Loucy (cell line): ENCODE measurements at regions not wholly inside any gene's neighbourhood (a gene's known extent, or its start where the extent isn't known, plus 50 kb on each side); places are given as distances from the start of the nearest gene placed in this dataset.

Experiments used
- H2AFZ ChIP-seq: fragments of 200-600 bp; sonication (generic); 2 replicates; pipeline ENCODE4 v1.6.0; 2016; ENCODE audit warnings: antibody characterized with exemption, mild to moderate bottlenecking, low read length, moderate library complexity
- H3F3A ChIP-seq: fragments of 200-600 bp; 2 replicates; pipeline ENCODE4 v1.6.0; 2016; ENCODE audit warnings: antibody characterized with exemption, low read depth, mild to moderate bottlenecking
- H3K27me3 ChIP-seq: fragments of 200-600 bp; sonication (generic); 2 replicates; pipeline ENCODE4 v1.6.1; 2014; ENCODE audit warnings: low read length, mild to moderate bottlenecking; ENCODE audit not compliant: insufficient read depth, poor library complexity, severe bottlenecking
- H3K36me3 ChIP-seq: fragments of 200-600 bp; sonication (generic); 2 replicates; pipeline ENCODE4 v1.6.1; 2016; ENCODE audit warnings: low read length; ENCODE audit not compliant: insufficient read depth
- H3K4me1 ChIP-seq: fragments of 200-600 bp; sonication (generic); 2 replicates; pipeline ENCODE4 v1.5.1; 2014; ENCODE audit warnings: low read length, mild to moderate bottlenecking; ENCODE audit not compliant: insufficient read depth, poor library complexity, severe bottlenecking
- H3K4me2 ChIP-seq: fragments of 200-600 bp; sonication (generic); 2 replicates; pipeline ENCODE4 v1.6.0; 2014; ENCODE audit warnings: antibody characterized with exemption, low read length, low read depth, mild to moderate bottlenecking; ENCODE audit not compliant: poor library complexity, severe bottlenecking
- H3K4me3 ChIP-seq: fragments of 200-600 bp; sonication (generic); 2 replicates; pipeline ENCODE4 v1.5.1; 2014; ENCODE audit warnings: low read length, mild to moderate bottlenecking, mixed read lengths; ENCODE audit not compliant: poor library complexity, severe bottlenecking
- H3K79me2 ChIP-seq: fragments of 200-600 bp; sonication (generic); 2 replicates; pipeline ENCODE4 v1.6.1; 2014; ENCODE audit warnings: low read length; ENCODE audit not compliant: insufficient read depth
- H3K9ac ChIP-seq: fragments of 200-600 bp; sonication (generic); 2 replicates; pipeline ENCODE4 v1.6.0; 2014; ENCODE audit warnings: mild to moderate bottlenecking, low read depth, low read length, moderate library complexity; ENCODE audit not compliant: poor library complexity, severe bottlenecking
- H3K9me2 ChIP-seq: fragments of 200-600 bp; sonication (generic); replicated peaks from 2 replicates; pipeline ENCODE4 v1.6.1; 2016; ENCODE audit warnings: low read depth, low read length, mixed read lengths
- H3K9me3 ChIP-seq: fragments of 200-600 bp; sonication (generic); 2 replicates; pipeline ENCODE4 v1.6.1; 2014; ENCODE audit warnings: mild to moderate bottlenecking, antibody characterized with exemption, low read length, low read depth; ENCODE audit not compliant: insufficient read depth
- H4K20me1 ChIP-seq: fragments of 200-600 bp; sonication (generic); 2 replicates; pipeline ENCODE4 v1.6.0; 2014; ENCODE audit warnings: antibody characterized with exemption, low read length, mild to moderate bottlenecking; ENCODE audit not compliant: insufficient read depth, poor library complexity, severe bottlenecking
- EZH2phosphoT487 ChIP-seq: fragments of 200-600 bp; IDR thresholded peaks from 2 replicates; pipeline ENCODE4 v1.6.1; 2018; ENCODE audit warnings: antibody characterized with exemption, mild to moderate bottlenecking, moderate library complexity, borderline replicate concordance
- TF ChIP-seq, protein P1 (sequence below): fragments of 200-600 bp; sonication (generic); conservative IDR thresholded peaks from 2 replicates; pipeline ENCODE4 v1.5.1; 2014; ENCODE audit warnings: mild to moderate bottlenecking, antibody characterized with exemption, low read length

DNA sequence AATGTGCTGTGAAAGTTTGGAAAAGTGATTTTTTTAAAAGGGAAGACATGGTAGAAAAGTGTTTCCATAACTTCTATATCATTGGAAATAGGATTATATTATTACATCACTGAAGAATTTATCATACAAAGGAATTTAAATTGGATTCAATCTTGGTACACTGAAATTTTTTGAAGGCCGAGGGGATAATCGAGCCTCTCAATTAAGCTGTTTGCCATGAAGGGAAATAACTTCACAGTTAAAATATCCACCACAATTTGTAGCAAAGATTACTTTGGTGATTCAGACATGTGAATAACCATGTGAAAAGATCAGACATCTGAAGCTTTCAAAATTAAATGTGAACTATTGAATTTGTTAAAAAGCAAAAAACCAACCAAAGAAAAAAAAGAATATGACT lies 215.3 kb downstream of the KLF5 start:
- Histone ChIP-seq H3K4me1 (no peaks in the 10 kb centered on the region), H4K20me1 (no peaks in the 10 kb centered on the region), H2AFZ (no peak overlapping the region), H3K36me3 (no peaks in the 10 kb centered on the region), H3K9me3 (no peaks in the 10 kb centered on the region), H3K27me3 (no peaks in the 10 kb centered on the region), H3K4me3 (no peak overlapping the region), H3F3A (no peaks in the 10 kb centered on the region), H3K79me2 (no peaks in the 10 kb centered on the region), H3K9me2 (no peaks in the 10 kb centered on the region), H3K9ac (no peak overlapping the region), H3K4me2 (no peak overlapping the region)
- TF ChIP-seq, protein P1, sequence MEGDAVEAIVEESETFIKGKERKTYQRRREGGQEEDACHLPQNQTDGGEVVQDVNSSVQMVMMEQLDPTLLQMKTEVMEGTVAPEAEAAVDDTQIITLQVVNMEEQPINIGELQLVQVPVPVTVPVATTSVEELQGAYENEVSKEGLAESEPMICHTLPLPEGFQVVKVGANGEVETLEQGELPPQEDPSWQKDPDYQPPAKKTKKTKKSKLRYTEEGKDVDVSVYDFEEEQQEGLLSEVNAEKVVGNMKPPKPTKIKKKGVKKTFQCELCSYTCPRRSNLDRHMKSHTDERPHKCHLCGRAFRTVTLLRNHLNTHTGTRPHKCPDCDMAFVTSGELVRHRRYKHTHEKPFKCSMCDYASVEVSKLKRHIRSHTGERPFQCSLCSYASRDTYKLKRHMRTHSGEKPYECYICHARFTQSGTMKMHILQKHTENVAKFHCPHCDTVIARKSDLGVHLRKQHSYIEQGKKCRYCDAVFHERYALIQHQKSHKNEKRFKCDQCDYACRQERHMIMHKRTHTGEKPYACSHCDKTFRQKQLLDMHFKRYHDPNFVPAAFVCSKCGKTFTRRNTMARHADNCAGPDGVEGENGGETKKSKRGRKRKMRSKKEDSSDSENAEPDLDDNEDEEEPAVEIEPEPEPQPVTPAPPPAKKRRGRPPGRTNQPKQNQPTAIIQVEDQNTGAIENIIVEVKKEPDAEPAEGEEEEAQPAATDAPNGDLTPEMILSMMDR = no peak
- TF ChIP-seq EZH2phosphoT487 = no peak

DNA sequence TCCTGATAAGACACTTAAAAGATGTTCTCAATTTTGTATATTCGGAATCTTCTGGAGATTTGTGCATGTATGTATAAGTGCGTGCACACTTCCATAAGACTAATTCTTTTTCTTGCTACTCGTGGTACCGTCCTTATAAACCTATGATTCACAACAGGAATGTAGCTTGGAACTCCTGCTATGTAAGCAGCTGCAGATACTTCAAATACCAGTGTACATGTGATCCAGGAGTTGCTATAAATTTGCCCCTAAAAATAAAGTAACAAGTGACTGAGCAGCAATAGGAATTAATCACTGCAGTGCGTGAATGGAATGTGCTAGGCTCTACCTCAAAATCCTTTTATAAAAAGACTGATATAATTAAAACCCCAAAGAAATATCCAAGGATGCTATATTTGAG lies 214.9 kb downstream of the KLF5 start:
- H3K4me2 ChIP-seq = no peak overlapping the region
- H3K9ac ChIP-seq = no peak overlapping the region
- H4K20me1 ChIP-seq = no peaks in the 10 kb centered on the region
- H3K36me3 ChIP-seq = no peaks in the 10 kb centered on the region
- H3K4me1 ChIP-seq = no peaks in the 10 kb centered on the region
- no peaks in the 10 kb centered on the region for H3K9me3 ChIP-seq
- H3K27me3 ChIP-seq = no peaks in the 10 kb centered on the region
- H2AFZ ChIP-seq = no peak overlapping the region
- H3K79me2 ChIP-seq = no peaks in the 10 kb centered on the region
- no peak overlapping the region for H3K4me3 ChIP-seq
- TF ChIP-seq EZH2phosphoT487 = no peak
- TF ChIP-seq, protein P1 = no peak
- H3K9me2 ChIP-seq = no peaks in the 10 kb centered on the region
- H3F3A ChIP-seq = no peaks in the 10 kb centered on the region

DNA sequence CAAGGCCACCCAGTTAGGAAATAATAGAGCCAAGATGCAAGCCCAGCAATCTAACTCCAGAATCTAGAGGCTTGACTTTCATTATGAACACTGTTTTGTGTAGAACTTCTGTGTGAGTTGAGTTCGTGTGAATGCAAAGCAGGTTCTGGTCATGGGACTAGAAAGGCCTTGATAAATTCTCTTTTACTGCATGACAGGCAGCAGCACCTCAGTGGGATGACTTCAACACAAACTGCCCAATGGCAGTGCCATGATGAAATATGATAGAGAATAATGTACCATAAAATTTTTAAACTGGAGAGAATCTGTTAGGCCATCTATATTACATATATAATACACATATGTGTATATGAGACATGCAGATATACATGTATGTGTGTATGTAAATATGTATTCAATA lies 214.5 kb downstream of the KLF5 start:
- Histone ChIP-seq H3K4me1 (no peaks in the 10 kb centered on the region), H3K79me2 (no peaks in the 10 kb centered on the region), H4K20me1 (no peaks in the 10 kb centered on the region), H3K27me3 (no peaks in the 10 kb centered on the region), H3K9me3 (no peaks in the 10 kb centered on the region), H3K4me2 (no peak overlapping the region), H3K4me3 (no peak overlapping the region), H3K36me3 (no peaks in the 10 kb centered on the region), H3F3A (no peaks in the 10 kb centered on the region), H3K9me2 (no peaks in the 10 kb centered on the region), H2AFZ (no peak overlapping the region), H3K9ac (no peak overlapping the region)
- TF ChIP-seq, protein P1 = no peak
- TF ChIP-seq EZH2phosphoT487 = no peak
